CD4-positive, alpha-beta T cell treated with Interleukin-4 for 1 hour (primary cell): ENCODE measurements at regions not wholly inside any gene's neighbourhood (a gene's known extent, or its start where the extent isn't known, plus 50 kb on each side); places are given as distances from the start of the nearest gene placed in this dataset.
A peak's percentile ranks its signal among the peaks of the same experiment; 100 is the strongest.

ENCODE experiments used
- DNase-seq, 2 donors: peaks; one replicate each; pipeline ENCODE4 v3.0.0-alpha.2; 2020 to 2022

GRCh38 chr13:74210693-74211393, 76.6 kb upstream of the KLF12 start:
- no peak for DNase-seq

GRCh38 chr13:74206855-74207254, 72.7 kb upstream of the KLF12 start:
- DNase-seq: no peak

GRCh38 chr13:74206061-74206561, 71.9 kb upstream of the KLF12 start:
- no peak for DNase-seq

GRCh38 chr13:74205313-74205690, 71.1 kb upstream of the KLF12 start:
- DNase-seq: no peak

- DNase-seq: no peak
Measured at GRCh38 chr13:74204602-74205312, 70.6 kb upstream of the KLF12 start.

GRCh38 chr13:74203576-74203975, 69.4 kb upstream of the KLF12 start:
- DNase-seq: no peak

GRCh38 chr13:74202129-74202813, 68.1 kb upstream of the KLF12 start:
- no peak for DNase-seq

GRCh38 chr13:74201530-74201929, 67.3 kb upstream of the KLF12 start:
- no peak for DNase-seq

- DNase-seq: no peak
Measured at GRCh38 chr13:74200081-74200480, 65.9 kb upstream of the KLF12 start.

- DNase-seq: no peak
Measured at GRCh38 chr13:74197677-74198429, 63.6 kb upstream of the KLF12 start.

GRCh38 chr13:74194846-74195245, 60.6 kb upstream of the KLF12 start:
- DNase-seq: no peak

GRCh38 chr13:74193391-74193790, 59.2 kb upstream of the KLF12 start:
- DNase-seq: no peak

GRCh38 chr13:74191410-74191809, 57.2 kb upstream of the KLF12 start:
- DNase-seq: no peak

GRCh38 chr13:74190999-74191398, 56.8 kb upstream of the KLF12 start:
- peak in 1 of 2 donors; percentile 25 for DNase-seq

- no peak for DNase-seq
Measured at GRCh38 chr13:74187564-74187963, 53.4 kb upstream of the KLF12 start.

- no peak for DNase-seq
Measured at GRCh38 chr13:74184283-74184682, 50.1 kb upstream of the KLF12 start.
